22Rv1 (cell line): ENCODE measurements at regions not wholly inside any gene's neighbourhood (a gene's known extent, or its start where the extent isn't known, plus 50 kb on each side); places are given as distances from the start of the nearest gene placed in this dataset.

Experiments
- H3K27ac ChIP-seq: fragments of 450-650 bp; 2 replicates; pipeline ENCODE4 v1.5.1; 2017
- ZFX ChIP-seq: fragments of 450-650 bp; IDR thresholded peaks from 2 replicates; pipeline ENCODE4 v1.6.1; 2017; ENCODE audit warnings: antibody characterized with exemption, borderline replicate concordance
- TF ChIP-seq, protein P1 (sequence below): fragments of 450-650 bp; IDR thresholded peaks from 2 replicates; pipeline ENCODE4 v1.5.1; 2017; ENCODE audit warnings: mild to moderate bottlenecking

DNA sequence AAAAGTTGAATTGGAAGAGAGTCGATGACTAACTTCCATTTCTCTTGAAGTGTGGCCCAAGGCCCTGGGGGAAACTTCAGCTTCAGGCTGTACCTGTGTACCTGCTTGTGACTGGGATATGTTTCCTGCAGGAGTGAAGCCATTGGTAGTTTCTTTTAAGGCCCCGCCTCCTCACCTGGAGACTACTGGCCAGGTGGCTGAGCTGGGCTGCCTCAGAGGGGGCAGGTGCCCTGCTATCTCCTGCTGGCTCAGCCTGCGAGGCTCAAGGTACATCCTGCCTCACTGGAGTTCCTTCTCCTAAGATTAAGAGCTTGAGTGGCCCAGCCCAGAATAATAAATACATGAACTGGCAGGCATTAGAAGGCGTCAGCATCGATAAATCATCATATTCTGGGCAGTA lies 121.6 kb upstream of the ROPN1 start:
- TF ChIP-seq, protein P1, sequence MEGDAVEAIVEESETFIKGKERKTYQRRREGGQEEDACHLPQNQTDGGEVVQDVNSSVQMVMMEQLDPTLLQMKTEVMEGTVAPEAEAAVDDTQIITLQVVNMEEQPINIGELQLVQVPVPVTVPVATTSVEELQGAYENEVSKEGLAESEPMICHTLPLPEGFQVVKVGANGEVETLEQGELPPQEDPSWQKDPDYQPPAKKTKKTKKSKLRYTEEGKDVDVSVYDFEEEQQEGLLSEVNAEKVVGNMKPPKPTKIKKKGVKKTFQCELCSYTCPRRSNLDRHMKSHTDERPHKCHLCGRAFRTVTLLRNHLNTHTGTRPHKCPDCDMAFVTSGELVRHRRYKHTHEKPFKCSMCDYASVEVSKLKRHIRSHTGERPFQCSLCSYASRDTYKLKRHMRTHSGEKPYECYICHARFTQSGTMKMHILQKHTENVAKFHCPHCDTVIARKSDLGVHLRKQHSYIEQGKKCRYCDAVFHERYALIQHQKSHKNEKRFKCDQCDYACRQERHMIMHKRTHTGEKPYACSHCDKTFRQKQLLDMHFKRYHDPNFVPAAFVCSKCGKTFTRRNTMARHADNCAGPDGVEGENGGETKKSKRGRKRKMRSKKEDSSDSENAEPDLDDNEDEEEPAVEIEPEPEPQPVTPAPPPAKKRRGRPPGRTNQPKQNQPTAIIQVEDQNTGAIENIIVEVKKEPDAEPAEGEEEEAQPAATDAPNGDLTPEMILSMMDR, result no peak
- no peak for TF ChIP-seq ZFX
- no peak overlapping the region for H3K27ac ChIP-seq

DNA sequence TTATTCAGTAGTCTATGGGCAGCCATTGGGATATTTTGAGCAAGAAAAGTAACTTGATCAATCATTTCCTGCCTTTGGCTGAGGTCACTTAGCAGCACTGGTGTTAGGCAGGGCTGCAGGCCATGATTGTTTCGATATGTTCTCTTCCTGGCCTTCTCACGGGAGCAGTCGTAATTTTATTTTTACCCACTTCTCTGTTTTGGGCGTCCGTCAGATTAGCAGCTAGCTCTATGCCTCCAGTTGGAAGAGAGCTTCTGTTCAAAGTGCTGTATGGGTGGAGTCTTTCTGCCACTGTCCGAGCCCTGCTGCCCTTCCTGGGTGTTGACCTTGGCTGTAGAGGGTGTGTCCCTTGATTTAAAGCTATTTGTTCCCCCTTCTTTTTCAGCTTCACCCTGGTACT lies 123.4 kb upstream of the ROPN1 start:
- TF ChIP-seq ZFX, result no peak
- TF ChIP-seq, protein P1, result no peak

DNA sequence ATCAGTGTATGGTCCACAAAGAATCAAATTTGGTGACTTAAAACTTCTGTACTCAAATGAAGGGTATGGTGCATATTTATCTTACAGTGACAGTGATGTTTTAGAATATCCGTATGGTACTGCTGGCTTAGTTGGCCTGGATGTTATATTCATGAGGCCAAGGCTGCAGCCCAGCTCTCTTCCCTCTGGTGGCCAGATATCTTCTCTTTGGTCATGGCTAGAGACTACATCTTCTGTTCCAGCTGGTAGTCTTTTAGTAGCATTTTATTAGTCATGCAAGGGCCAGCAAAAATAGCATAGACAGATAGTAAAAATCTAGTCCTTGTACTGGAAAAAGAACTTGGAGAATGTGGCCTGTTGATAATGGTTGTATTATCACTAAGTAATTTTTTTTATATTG lies 124.0 kb upstream of the ROPN1 start:
- no peak for TF ChIP-seq ZFX
- TF ChIP-seq, protein P1, result no peak
- no peak overlapping the region for H3K27ac ChIP-seq

More for the DNA sequence above, 123.4 kb upstream of the ROPN1 start:
- H3K27ac ChIP-seq, result no peak overlapping the region

DNA sequence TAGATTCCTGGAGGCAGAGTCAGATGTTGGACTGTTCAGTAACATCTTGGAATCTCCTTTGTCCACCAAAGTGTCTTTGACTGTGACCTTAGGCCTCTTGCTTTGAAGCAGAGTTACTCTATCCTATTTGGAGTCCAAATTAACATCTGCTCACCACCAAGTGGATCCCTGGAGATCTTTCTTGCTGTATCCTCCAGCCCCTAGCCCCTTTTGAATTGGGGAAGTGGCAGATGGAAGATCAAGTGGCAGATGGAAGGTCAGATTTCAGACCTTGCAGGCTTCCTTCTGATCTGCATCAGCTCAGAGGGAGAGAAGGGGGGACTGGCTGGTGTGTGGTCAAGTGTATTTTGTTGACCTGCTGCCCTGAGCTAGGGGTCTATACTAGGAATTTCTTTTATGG lies 125.0 kb upstream of the ROPN1 start:
- no peak for TF ChIP-seq ZFX
- TF ChIP-seq, protein P1, result no peak
- H3K27ac ChIP-seq, result no peak overlapping the region

DNA sequence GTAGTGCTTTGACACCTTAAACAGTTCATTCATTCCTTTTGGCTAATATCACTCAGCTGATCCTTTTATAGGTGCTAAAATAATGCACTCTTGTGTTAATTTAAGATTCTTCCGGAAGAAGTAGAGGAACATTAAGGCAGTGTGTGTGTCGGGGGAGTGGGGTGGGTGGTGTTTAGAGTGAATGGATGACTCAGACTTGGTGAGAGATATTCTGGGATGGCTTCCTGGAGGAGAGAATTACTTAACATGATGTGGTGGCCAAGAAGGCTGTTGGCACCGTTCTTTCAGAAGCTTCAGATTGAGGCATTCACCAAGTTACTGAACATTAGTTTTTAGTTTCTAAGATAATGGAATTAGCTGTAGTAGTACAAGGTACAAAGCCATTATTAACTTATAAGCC lies 125.6 kb upstream of the ROPN1 start:
- TF ChIP-seq, protein P1, result no peak
- no peak for TF ChIP-seq ZFX
- no peak overlapping the region for H3K27ac ChIP-seq

DNA sequence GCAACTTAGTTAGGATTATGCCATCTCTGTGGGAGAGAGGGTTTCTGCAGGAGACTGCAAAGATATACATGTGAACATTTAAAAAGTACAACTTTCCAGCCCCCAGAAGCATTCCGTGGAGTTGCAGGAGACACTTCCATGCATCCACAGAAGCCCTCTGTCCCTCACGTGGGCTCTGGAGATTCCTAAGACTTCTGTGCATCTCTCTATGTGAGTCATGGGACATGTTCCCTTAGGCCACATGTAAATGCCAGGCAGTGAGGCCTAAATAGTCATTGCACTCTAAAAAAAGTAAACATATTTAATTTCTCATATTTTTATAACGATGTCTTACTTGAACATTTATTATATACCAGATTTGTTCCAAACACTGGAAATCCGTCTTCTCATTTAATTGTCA lies 126.5 kb upstream of the ROPN1 start:
- H3K27ac ChIP-seq, result no peak overlapping the region
- TF ChIP-seq, protein P1, result no peak
- TF ChIP-seq ZFX, result no peak

DNA sequence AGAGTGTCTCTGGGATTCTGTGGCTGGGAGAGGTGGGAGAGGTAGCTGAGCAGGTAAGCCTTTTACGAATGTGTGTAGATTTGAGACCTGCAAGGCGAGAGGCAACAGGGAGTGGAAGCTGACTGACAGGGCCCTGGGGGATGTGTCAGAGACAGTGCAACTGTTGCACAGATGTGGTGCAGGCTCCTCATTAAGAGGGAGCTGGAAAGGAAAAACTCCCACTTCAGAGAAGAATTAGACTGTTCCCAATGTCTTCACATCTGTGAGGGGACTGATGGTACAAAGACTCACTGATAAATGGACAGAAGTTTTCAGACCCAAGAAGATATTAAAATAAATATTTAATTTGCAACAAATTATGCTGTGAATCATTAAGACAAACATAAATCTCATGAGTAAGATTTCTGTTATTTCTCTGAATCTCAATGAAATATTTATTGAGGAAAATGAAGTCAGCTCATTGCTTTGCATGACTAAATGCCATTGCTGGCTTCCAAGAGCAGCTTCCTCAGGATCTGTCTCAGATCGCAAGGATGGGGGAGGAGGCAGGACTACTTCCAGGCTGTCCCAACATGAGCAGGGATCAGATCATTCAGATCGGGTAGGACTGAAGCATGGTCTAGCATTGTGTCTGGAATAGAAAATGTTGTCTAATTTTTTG lies 127.3 kb upstream of the ROPN1 start:
- TF ChIP-seq, protein P1, result no peak
- no peak for TF ChIP-seq ZFX
- no peak overlapping the region for H3K27ac ChIP-seq
